ENCODE measurements at regions not wholly inside any gene's neighbourhood (a gene's known extent, or its start where the extent isn't known, plus 50 kb on each side); places are given as distances from the start of the nearest gene placed in this dataset.

DNA sequence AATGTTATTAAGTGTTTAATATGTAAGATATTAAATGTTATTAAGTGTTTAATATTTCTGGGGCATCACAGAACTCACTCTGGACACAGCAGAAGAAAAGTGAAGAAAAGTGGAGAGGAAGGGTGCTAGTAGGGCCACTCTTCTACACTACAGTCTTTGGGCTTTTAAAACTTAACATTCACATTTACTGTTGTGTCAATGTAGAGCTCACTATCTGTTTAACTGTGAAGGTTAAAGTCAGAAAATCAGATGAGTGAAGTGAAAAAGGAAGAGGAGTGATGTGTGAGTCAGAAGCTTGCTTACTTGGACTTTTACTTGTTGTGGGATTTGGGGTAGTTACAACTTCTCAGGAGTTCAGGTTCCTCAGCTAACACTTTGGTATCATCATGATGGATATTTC lies 145.3 kb upstream of the DNAJC19 start:
- FAIRE-seq (no peak), DNase-seq (ENCODE audit: low spot score) (no peak)

DNA sequence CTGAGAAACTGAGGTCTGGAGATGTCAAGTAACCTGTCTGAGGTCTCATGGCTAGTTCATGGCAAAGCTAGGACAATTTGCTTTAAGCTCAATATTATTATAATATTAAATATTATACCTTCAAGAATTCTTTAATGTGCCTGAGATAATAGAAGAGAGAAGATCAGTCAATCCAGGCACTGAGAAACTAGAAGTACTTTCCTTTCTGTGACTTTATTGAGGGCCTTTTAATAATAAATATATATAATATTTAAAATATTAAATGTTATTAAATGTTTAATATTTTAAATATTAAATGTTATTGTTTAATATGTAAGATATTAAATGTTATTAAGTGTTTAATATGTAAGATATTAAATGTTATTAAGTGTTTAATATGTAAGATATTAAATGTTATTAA lies 144.3 kb upstream of the DNAJC19 start:
- FAIRE-seq = no peak

DNA sequence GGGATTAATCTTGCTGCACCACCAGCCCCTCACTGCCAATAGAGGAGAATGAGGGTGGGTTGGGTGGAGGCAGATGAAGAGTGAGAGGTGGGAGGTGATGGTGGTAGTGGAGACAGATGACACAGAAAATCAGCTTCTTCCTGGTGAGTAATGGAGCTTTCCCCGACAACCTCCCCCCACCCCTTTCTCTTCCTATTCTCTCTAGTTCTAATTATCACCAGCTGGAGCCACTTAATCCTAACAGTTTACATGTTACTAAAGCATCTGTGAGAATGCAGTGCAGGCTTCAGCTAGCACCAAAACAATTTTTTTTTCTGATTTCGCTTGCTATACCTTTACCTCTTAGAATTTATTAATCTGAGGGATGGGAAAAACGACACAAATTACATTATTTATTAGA lies 116.1 kb upstream of the DNAJC19 start:
- FAIRE-seq (no peak), DNase-seq (ENCODE audit: low spot score) (no peak)

More for the DNA sequence above, 144.3 kb upstream of the DNAJC19 start:
- no peak for DNase-seq (ENCODE audit: low spot score)

DNA sequence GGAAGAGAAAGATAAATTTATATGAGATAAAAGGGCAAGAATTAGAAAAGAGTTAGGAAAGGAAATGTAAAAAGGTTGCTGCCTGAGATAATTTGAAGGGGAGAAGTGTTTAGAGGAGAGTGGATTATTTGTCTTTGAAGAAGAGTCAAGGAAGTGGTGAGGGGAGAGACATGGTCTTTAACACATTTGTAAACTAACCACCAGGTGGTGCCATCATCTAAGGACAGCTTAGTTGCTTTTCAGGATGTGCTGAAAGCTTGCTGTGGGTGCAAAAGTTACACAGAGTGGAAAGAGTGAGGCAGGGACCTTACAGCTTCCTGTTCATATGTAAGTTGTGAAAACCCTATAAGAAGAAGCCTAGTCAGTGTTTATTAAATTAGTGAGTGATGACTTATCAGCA lies 114.1 kb upstream of the DNAJC19 start:
- no peak for FAIRE-seq
- DNase-seq (ENCODE audit: low spot score) = peak; percentile 6

DNA sequence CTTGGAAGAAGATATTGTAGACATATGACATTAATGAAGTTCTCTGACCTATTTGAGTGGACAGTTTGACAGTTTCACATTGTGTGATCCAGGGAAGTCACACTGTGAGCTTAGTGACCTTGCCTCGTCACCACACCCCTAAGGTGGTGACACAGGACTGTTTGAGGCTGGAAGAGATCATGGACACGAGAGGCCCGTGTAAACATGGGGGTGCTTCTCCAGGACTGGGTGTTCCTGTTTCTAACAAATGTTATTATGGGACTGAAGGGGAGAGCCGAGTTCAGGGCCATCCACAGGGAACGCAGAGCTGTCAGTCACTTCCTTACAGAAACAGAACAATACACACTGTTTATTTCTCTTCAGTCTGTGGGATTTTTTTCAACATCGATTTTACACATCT lies 96.5 kb upstream of the DNAJC19 start:
- no peak for DNase-seq (ENCODE audit: low spot score)
- peak; percentile 23 for FAIRE-seq

DNA sequence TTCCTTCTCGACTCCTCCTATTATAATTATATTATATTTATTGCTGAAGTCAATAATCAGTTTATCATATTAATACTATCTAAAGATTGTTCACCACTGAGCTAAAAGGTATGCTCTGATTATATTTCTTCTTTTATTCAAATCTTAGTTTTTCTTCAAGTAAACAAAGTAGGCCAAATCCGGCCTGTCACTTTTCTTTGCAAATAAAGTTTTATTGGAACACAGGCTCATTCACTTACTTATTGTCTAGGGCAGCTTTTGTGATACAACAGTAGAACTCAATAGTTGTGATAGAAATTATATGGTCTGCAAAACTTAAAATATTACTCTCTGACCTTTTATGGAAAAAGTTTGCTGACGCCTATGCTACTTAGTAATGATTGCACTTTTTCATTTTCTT lies 92.4 kb upstream of the DNAJC19 start:
- FAIRE-seq (no peak), DNase-seq (ENCODE audit: low spot score) (no peak)

DNA sequence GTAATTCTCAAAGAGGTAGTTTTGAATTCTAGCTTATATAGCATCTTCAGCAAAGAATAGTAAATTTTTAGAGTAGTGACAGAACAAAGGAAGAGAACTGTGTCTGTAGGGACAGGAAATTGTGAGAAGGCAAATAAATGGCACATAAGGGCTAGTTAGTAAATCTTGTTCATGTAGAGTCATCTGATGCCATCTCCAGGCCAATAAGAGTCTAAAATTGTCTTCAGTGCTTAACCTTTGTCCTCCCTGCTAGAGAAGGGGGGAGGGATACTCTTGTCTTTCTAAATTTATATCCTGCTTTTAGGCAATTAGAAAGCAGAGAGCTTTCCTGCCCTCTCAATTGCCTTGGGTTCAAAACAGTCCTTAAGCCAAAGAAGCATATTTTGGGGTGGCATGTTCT lies 87.0 kb upstream of the DNAJC19 start:
- FAIRE-seq = no peak
- DNase-seq (ENCODE audit: low spot score) = no peak

DNA sequence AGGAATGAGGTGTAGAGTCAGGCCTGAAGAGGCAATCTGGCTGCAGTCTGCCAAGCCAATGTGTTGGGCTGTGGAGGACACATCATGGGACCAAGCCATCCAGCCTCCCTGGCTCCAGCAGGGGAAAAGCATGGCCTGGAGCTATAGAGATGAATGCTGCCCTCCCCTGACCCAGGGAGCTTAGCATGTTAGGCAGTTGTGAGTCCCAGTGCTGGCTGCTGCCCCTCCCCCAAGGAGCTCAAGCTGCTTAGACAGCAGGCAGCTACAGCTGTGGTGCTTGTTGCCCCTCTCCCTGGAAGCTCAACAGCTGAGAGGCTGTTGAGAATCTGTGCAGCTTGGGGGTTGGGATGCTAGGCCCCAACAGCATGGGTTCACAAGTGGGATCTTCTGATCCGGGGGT lies 85.6 kb upstream of the DNAJC19 start:
- no peak for DNase-seq (ENCODE audit: low spot score)
- FAIRE-seq = no peak

DNA sequence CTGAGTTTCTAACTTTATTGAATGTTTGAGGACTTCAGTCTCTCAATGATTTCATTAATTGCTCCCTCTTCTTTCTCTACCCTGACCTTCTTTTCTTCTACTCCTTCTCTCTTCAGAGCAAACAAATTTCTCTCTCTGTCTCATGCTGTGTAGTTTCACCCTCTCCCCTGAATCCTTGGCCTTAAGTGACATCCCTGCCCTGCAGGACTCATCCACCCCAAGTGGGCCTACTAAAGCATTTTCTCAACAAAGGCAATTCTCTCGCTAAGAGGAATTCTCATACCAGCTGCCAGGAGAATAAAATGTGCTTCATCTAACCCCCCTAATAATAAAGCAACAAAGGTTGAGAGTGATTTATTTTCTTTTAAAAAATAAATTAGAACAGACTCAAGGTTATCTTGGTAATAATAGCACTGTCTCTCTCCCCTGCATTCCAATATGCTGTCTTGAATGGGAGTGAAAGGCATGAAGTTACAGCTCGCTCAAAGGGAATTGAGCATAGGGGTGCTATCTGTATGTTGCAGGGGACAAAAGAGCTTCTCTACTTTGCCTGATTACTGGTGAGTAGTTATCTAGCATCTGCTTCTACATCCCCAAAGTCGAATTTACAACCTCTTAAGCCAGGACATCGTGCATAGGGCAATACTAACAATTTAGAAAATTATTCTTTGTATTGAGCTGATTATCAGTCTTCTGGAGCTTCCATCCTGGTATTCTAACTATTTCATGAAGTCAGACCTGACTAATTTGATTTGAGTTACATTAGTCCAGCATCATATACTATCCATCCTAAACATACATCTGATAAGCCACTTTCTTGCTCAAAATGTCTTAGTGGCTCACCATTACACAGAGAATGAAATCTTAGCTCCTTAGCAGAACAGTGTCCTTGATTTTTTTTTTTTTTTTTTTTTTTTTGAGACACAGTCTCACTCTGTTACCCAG lies 76.9 kb upstream of the DNAJC19 start:
- no peak for FAIRE-seq
- no peak for DNase-seq (ENCODE audit: low spot score)

DNA sequence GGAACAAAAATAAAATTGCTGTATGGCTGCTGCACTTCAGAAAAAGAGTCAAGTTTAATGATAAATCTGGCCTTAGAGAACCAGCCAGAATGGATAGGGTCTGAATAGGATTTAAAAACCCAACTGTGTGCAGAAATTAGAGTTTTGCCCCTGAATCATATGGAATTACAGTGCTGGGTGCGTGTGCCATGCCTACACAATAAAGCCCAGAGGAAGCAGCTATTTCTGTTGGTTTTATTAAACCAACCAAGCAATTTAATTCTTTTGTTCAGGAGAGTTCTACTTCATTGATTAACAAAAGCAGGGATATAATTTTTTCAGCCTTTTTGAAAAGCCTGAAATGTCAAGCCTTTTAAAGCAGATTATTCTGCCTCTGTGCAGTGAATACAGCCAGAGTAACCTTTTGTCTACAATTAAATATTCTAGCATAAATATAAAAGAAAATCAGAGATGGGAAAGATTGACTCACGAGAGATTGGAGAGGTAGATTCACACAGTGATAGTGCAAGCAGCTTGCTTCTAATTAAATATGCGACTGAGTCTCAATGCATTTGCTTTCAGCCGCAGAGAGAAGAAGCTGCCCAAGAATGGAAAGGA lies 66.7 kb upstream of the DNAJC19 start:
- DNase-seq (ENCODE audit: low spot score) = no peak
- no peak for FAIRE-seq

DNA sequence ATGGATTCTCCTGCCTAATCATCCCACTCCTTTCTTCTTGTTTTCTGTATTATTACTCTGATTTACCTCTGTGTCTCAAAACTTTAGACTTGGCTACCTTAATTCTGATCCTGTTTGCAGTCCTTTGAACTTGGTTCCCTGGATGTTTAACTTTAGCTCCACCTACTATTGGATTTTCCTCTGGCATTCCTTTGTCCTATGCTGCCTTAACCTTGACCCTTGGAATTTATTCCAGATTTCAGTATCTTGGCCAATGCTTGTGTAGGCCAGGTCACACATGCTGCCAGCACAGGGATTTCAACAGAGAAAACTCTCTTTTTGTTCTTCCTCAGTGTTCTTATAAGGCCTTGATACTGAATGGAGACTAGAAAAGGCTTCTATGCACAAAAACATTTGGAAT lies 65.0 kb upstream of the DNAJC19 start:
- no peak for DNase-seq (ENCODE audit: low spot score)
- FAIRE-seq = no peak

DNA sequence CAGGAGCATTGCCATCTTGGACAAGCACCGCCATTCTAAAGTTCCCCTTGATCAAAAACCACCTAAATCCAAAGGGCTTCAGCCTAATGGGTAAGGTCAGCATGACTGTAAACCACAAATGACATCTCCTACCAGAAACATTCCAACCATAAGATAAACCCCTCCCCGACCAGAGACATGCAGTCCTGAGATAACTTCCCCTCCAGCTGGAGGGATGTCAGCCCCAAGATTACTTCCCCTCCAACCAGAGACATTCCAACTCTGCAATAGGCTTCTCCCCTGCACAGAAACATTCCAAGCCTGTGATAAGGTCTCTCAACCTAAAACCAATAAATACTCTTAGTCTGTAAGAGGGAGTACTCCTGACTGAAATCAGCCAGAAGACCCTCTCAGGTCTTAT lies 62.7 kb upstream of the DNAJC19 start:
- FAIRE-seq (peak; percentile 59), DNase-seq (ENCODE audit: low spot score) (no peak)

DNA sequence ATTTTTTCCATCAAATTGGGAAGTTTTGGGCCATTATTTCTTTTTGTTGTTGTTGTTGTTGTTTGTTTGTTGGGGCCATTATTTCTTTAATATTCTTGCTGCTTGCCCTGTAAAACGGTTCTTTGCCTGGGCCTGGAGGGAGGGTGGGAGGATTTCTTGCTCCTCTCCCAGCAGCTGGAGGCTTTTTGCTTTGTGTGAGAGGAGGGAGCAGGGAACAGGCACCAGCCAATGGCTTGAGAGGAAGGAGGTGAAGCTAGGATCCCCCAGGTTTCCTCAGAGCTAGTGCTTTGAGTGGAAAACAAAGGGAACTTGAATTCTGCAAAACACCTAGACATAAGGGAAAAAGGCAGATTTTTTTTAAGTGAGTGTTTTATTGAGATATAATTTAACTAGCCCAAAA lies 61.2 kb upstream of the DNAJC19 start:
- FAIRE-seq = no peak

DNA sequence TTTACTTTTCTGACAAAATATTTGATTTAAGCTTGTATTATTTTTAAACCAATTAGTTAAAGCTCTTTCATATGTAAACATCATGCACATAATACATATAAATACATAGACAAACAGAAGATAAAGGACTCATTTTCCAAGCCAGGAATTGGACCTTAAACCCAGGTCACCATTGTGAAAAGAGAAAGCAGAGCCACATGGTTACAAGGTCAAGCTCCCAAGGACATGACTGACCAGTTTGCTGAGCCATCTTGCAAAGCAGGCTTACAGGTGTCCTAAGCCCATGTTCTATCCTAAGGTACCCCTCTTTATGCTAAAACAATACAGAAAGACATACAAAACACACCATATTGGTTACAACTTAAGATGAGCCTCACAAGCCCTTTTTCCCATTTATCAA lies 50.5 kb upstream of the DNAJC19 start:
- FAIRE-seq (no peak), DNase-seq (ENCODE audit: low spot score) (no peak)

More for the DNA sequence above, 61.2 kb upstream of the DNAJC19 start:
- DNase-seq (ENCODE audit: low spot score) = no peak
